K562 (cell line): ENCODE measurements at regions not wholly inside any gene's neighbourhood (a gene's known extent, or its start where the extent isn't known, plus 50 kb on each side); places are given as distances from the start of the nearest gene placed in this dataset.
A peak's percentile ranks its signal among the peaks of the same experiment; 100 is the strongest.

ENCODE experiments used
- ATAC-seq: fragments of 200-7000 bp; cut with Tn5 transposase; 3 replicates; pipeline ENCODE4 v1.9.1; 2020; ENCODE audit warnings: moderate library complexity
- BruUV-seq: library from RNA; stranded (reverse); fragments of 400-500 nt; replicated peaks from 2 replicates; lab custom pipeline; 2021; lab: Mats Ljungman, UMichigan
- CTCF ChIA-PET: fragments of 300-600 bp; formaldehyde crosslinking; extraction: SDS; loops from one replicate; lab custom pipeline; 2021; ENCODE audit warnings: low intra/inter-chr PET ratio; lab: Yijun Ruan, JAX
- POLR2A ChIA-PET: fragments of 300-600, 350-650 bp; sonication (Branson Sonifier 250); formaldehyde crosslinking; extraction: SDS; loops from one replicate; lab custom pipeline; 2021; ENCODE audit warnings: antibody characterized with exemption, inconsistent platforms; lab: Yijun Ruan, JAX
- DNase-seq, 4 experiments: peaks; one replicate each; pipeline versions ENCODE4 v3.0.0 to v3.0.0-alpha.2; 2011 to 2018; ENCODE audit warnings: low spot score in 3 of 4, mixed read lengths in 3 of 4; ENCODE audit errors: extremely low read depth in 1 of 4
- FAIRE-seq: peaks from 2 replicates; lab custom pipeline; 2011; peaks lifted over from hg19 to GRCh38; lab: Jason Lieb, UNC
- H2AFZ ChIP-seq: 2 replicates; pipeline ENCODE4 v1.6.0; 2011; ENCODE audit warnings: low read depth, low read length, control low read depth, inconsistent platforms
- H3K27ac ChIP-seq: fragments of 200-600 bp; 3 replicates; pipeline ENCODE4 v1.8.0; 2011; ENCODE audit warnings: low read depth, mild to moderate bottlenecking, control low read depth, inconsistent platforms, low read length, moderate library complexity, mixed read lengths; ENCODE audit errors: extremely low read depth
- H3K27me3 ChIP-seq, 2 experiments: fragments of 300-600 bp in 1 of 2; 2 replicates in 1 of 2; 3 replicates in 1 of 2; pipeline versions ENCODE4 v1.6.0 to v1.8.0; 2011; ENCODE audit warnings: inconsistent platforms in 2 of 2, low read length in 2 of 2, mild to moderate bottlenecking in 1 of 2, mixed read lengths in 1 of 2, moderate library complexity in 1 of 2; ENCODE audit not compliant: control insufficient read depth in 2 of 2, insufficient read depth in 2 of 2
- H3K36me3 ChIP-seq: fragments of 300-600 bp; 3 replicates; pipeline ENCODE4 v1.8.0; 2011; ENCODE audit warnings: mild to moderate bottlenecking, low read length, inconsistent platforms; ENCODE audit not compliant: control insufficient read depth, insufficient read depth
- H3K4me1 ChIP-seq, 2 experiments: fragments of 200-600 bp in 1 of 2; replicated peaks in 1 of 2; 2 replicates in 1 of 2; 3 replicates in 1 of 2; pipeline versions ENCODE4 v1.5.1 to v1.8.0; 2011; ENCODE audit warnings: inconsistent platforms in 2 of 2, low read length in 2 of 2, mild to moderate bottlenecking in 1 of 2, mixed read lengths in 1 of 2, moderate library complexity in 1 of 2; ENCODE audit not compliant: control insufficient read depth in 2 of 2, insufficient read depth in 2 of 2
- H3K4me2 ChIP-seq: 2 replicates; pipeline ENCODE4 v1.6.1; 2011; ENCODE audit warnings: low read length, control low read depth, inconsistent platforms, mixed read lengths; ENCODE audit not compliant: insufficient read depth
- H3K4me3 ChIP-seq: fragments of 200-600 bp; sonication (generic), shearing (Covaris generic); 2 replicates; pipeline ENCODE4 v1.5.1; 2016; ENCODE audit warnings: control low read depth, inconsistent platforms
- H3K79me2 ChIP-seq: fragments of 200-600 bp; 3 replicates; pipeline ENCODE4 v1.8.0; 2011; ENCODE audit warnings: low read length, inconsistent platforms; ENCODE audit not compliant: control insufficient read depth, insufficient read depth
- H3K9ac ChIP-seq, 2 experiments: 2 replicates each; pipeline versions ENCODE4 v1.6.0 to v1.6.1; 2011; ENCODE audit warnings: low read depth in 2 of 2, low read length in 2 of 2, control low read depth in 1 of 2, inconsistent platforms in 1 of 2, mild to moderate bottlenecking in 1 of 2, mixed read lengths in 1 of 2; ENCODE audit not compliant: insufficient read depth in 1 of 2
- H3K9me1 ChIP-seq: one replicate; pipeline ENCODE4 v1.6.0; 2011; ENCODE audit warnings: inconsistent platforms, mild to moderate bottlenecking, low read length, moderate library complexity; ENCODE audit not compliant: control insufficient read depth, insufficient read depth
- H3K9me3 ChIP-seq: replicated peaks from 2 replicates; pipeline ENCODE4 v1.5.1; 2011; ENCODE audit warnings: low read depth, low read length, inconsistent platforms; ENCODE audit not compliant: control insufficient read depth, insufficient read depth
- H4K20me1 ChIP-seq: replicated peaks from 2 replicates; pipeline ENCODE4 v1.6.1; 2011; ENCODE audit warnings: low read length, inconsistent platforms, mixed read lengths; ENCODE audit not compliant: control insufficient read depth, insufficient read depth
- ATF3 ChIP-seq, 2 experiments: fragments of 450-650 bp in 1 of 2; sonication (generic) in 1 of 2; formaldehyde crosslinking in 1 of 2; IDR thresholded peaks in 1 of 2; conservative IDR thresholded peaks in 1 of 2; 2 replicates each; pipeline versions ENCODE4 v1.6.1 to v1.8.1; 2016 to 2023; ENCODE audit warnings: mild to moderate bottlenecking in 2 of 2, moderate library complexity in 2 of 2, inconsistent platforms in 1 of 2, missing genetic modification reagents in 1 of 2
- CEBPZ ChIP-seq: fragments of 150-350 bp; IDR thresholded peaks from 2 replicates; pipeline ENCODE4 v1.6.1; 2014; ENCODE audit warnings: low read depth, mild to moderate bottlenecking, low read length, borderline replicate concordance
- EP400 ChIP-seq: fragments of 450-650 bp; IDR thresholded peaks from 2 replicates; pipeline ENCODE4 v1.6.1; 2017; ENCODE audit warnings: antibody characterized with exemption, mild to moderate bottlenecking, moderate library complexity
- GABPB2 ChIP-seq: fragments of 250-450 bp; sonication (Bioruptor Pico); conservative IDR thresholded peaks from 2 replicates; pipeline ENCODE4 v1.5.1; 2021; ENCODE audit warnings: mild to moderate bottlenecking
- HMGXB4 ChIP-seq: sonication (generic); formaldehyde crosslinking; IDR thresholded peaks from 2 replicates; pipeline ENCODE4 v1.8.1; 2023; ENCODE audit warnings: mild to moderate bottlenecking, missing genetic modification reagents
- KLF1 ChIP-seq: fragments of 450-650 bp; IDR thresholded peaks from 2 replicates; pipeline ENCODE4 v1.6.1; 2016; ENCODE audit warnings: missing genetic modification characterization, missing compliant biosample characterization
- MYNN ChIP-seq, 2 experiments: sonication (generic); formaldehyde crosslinking in 1 of 2; IDR thresholded peaks; 2 replicates each; pipeline versions ENCODE4 v1.5.0 to v1.6.1; 2016 to 2020; ENCODE audit warnings: antibody characterized with exemption in 1 of 2, missing genetic modification reagents in 1 of 2
- PTBP1 ChIP-seq: fragments of 200-400 bp; formaldehyde crosslinking; IDR thresholded peaks from 2 replicates; pipeline ENCODE4 v1.6.1; 2017; ENCODE audit warnings: low read depth, low read length
- RBM14 ChIP-seq: fragments of 200-400 bp; formaldehyde crosslinking; IDR thresholded peaks from 2 replicates; pipeline ENCODE4 v1.6.1; 2018; ENCODE audit warnings: low read depth, mild to moderate bottlenecking, low read length, moderate library complexity, borderline replicate concordance; ENCODE audit not compliant: insufficient read depth
- USF2 ChIP-seq: sonication (generic); formaldehyde crosslinking; IDR thresholded peaks from 2 replicates; pipeline ENCODE4 v1.5.0; 2020; ENCODE audit warnings: missing genetic modification reagents
- ZNF184 ChIP-seq: sonication (generic); formaldehyde crosslinking; IDR thresholded peaks from 2 replicates; pipeline ENCODE4 v1.5.0; 2020; ENCODE audit warnings: missing genetic modification reagents
- WGBS: fragments of 100-300 bp; shearing (Covaris generic); methylation state at CpG from one replicate; pipeline ENCODE4 v1.1.6; 2016; ENCODE audit warnings: low coverage, mixed read lengths; ENCODE audit not compliant: insufficient coverage; ENCODE audit errors: missing lambda C conversion rate; 5-methylcytosine and 5-hydroxymethylcytosine counted together
- in situ Hi-C: fragments of 300-500 bp; cut with MboI; formaldehyde crosslinking; loops from 4 replicates; pipeline ENCODE4 v1.15.0; 2018; ENCODE audit warnings: inconsistent platforms, mixed read lengths
- intact Hi-C: fragments of 100-400 bp; cut with micrococcal nuclease; formaldehyde crosslinking; loops from 2 replicates; pipeline ENCODE4 v1.14.2; 2022

GRCh38 chr22:22817468-22818201 lies 70.0 kb upstream of the IGLL5 start:
- H3K9me1 ChIP-seq = peaks cover 14% of the 10 kb centered on the region
- no peaks in the 10 kb centered on the region for H3K79me2 ChIP-seq
- DNase-seq = peak; percentile 59 to 82 (median 80)
- BruUV-seq = no TSS peak
- no peak for FAIRE-seq
- peaks cover 79% of the 10 kb centered on the region for H4K20me1 ChIP-seq
- H3K4me1 ChIP-seq = no peaks in the 10 kb centered on the region
- no peak overlapping the region for H3K4me3 ChIP-seq
- POLR2A ChIA-PET = interaction anchor here (0.7 to 4.3 kb wide), 13 partner anchors 7 to 320 kb away, joined by 3 to 29 read pairs (median 4); no protein-coding TSS in a partner anchor
- in situ Hi-C loops = no loop called here
- WGBS = 0% methylated on average over 5 of the region's 5 CpGs
- H2AFZ ChIP-seq = no peak overlapping the region
- peak; percentile 43 for ATAC-seq
- intact Hi-C loops = no loop called here
- no peaks in the 10 kb centered on the region for H3K9me3 ChIP-seq
- peaks cover 19 to 53% of the 10 kb centered on the region in 2 experiments; a peak in 4 of 5 replicates for H3K27me3 ChIP-seq
- no peak overlapping the region for H3K27ac ChIP-seq
- H3K36me3 ChIP-seq = no peaks in the 10 kb centered on the region
- H3K4me2 ChIP-seq = no peak overlapping the region
- CTCF ChIA-PET = interaction anchor here (0.9 to 1.3 kb wide), 5 partner anchors 9 to 142 kb away, joined by 3 to 6 read pairs (median 3); no protein-coding TSS in a partner anchor
- 0 out of 4 replicates have a peak overlapping the region, but pooled peaks of 1 of the 2 experiments have one; percentile 1 for H3K9ac ChIP-seq
- TF ChIP-seq EP400 = no peak
- TF ChIP-seq MYNN (IDR thresholded peaks at IDR 0.05) = no peak
- TF ChIP-seq MYNN (CRISPR knock-in tag; IDR thresholded peaks at IDR 0.05) = peak; percentile 53; the same call in 1 of the 2 replicates
- peak; percentile 64; the same call in 1 of the 2 replicates for TF ChIP-seq ZNF184 (CRISPR knock-in tag)
- peak; percentile 81 for TF ChIP-seq HMGXB4 (CRISPR knock-in tag)
- no peak for TF ChIP-seq GABPB2 (CRISPR knock-in tag)
- TF ChIP-seq CEBPZ = no peak
- no peak for TF ChIP-seq RBM14
- no peak for TF ChIP-seq KLF1 (tag)
- TF ChIP-seq USF2 = peak; percentile 2; the same call in 1 of the 2 replicates
- TF ChIP-seq PTBP1 = no peak
- no peak for TF ChIP-seq ATF3 (IDR thresholded peaks at IDR 0.05)
- peak; percentile 39; the same call in 1 of the 2 replicates for TF ChIP-seq ATF3 (CRISPR knock-in tag; conservative IDR thresholded peaks at IDR 0.05)
